ENCODE measurements at regions not wholly inside any gene's neighbourhood (a gene's known extent, or its start where the extent isn't known, plus 50 kb on each side); places are given as distances from the start of the nearest gene placed in this dataset.

- in situ Hi-C loops (cut with HindIII; ENCODE audit: low sequenced_read_pairs) = no loop called here
- peak; percentile 57 for DNase-seq (ENCODE audit: low read depth)
- no peak for TF ChIP-seq CTCF (IDR thresholded peaks at IDR 0.05; ENCODE audit: low read depth, low read length, missing control alignments)
- no peak overlapping the region for H3K4me3 ChIP-seq (ENCODE audit: low read depth, low read length)
Observed at GRCh38 chr6:154613137-154613676, 102.7 kb upstream of the CNKSR3 start.

GRCh38 chr6:154614101-154614500 is 103.6 kb upstream of the CNKSR3 start:
- in situ Hi-C loops (cut with HindIII; ENCODE audit: low sequenced_read_pairs) = no loop called here
- no peak overlapping the region for H3K4me3 ChIP-seq (ENCODE audit: low read depth, low read length)
- TF ChIP-seq CTCF (IDR thresholded peaks at IDR 0.05; ENCODE audit: low read depth, low read length, missing control alignments) = no peak
- DNase-seq (ENCODE audit: low read depth) = no peak

- DNase-seq (ENCODE audit: low read depth) = no peak
- H3K4me3 ChIP-seq (ENCODE audit: low read depth, low read length) = no peak overlapping the region
- in situ Hi-C loops (cut with HindIII; ENCODE audit: low sequenced_read_pairs) = no loop called here
- TF ChIP-seq CTCF (IDR thresholded peaks at IDR 0.05; ENCODE audit: low read depth, low read length, missing control alignments) = no peak
Observed at GRCh38 chr6:154614641-154615040, 104.2 kb upstream of the CNKSR3 start.

GRCh38 chr6:154615483-154616025 is 105.1 kb upstream of the CNKSR3 start:
- TF ChIP-seq CTCF (IDR thresholded peaks at IDR 0.05; ENCODE audit: low read depth, low read length, missing control alignments) = no peak
- DNase-seq (ENCODE audit: low read depth) = peak; percentile 51
- no peak overlapping the region for H3K4me3 ChIP-seq (ENCODE audit: low read depth, low read length)
- in situ Hi-C loops (cut with HindIII; ENCODE audit: low sequenced_read_pairs) = no loop called here

GRCh38 chr6:154617175-154617574 is 106.7 kb upstream of the CNKSR3 start:
- DNase-seq (ENCODE audit: low read depth) = no peak
- H3K4me3 ChIP-seq (ENCODE audit: low read depth, low read length) = no peak overlapping the region
- in situ Hi-C loops (cut with HindIII; ENCODE audit: low sequenced_read_pairs) = no loop called here
- no peak for TF ChIP-seq CTCF (IDR thresholded peaks at IDR 0.05; ENCODE audit: low read depth, low read length, missing control alignments)

- TF ChIP-seq CTCF (IDR thresholded peaks at IDR 0.05; ENCODE audit: low read depth, low read length, missing control alignments) = no peak
- in situ Hi-C loops (cut with HindIII; ENCODE audit: low sequenced_read_pairs) = no loop called here
- no peak for DNase-seq (ENCODE audit: low read depth)
Observed at GRCh38 chr6:154619146-154619545, 108.7 kb upstream of the CNKSR3 start.

More at GRCh38 chr6:154619146-154619545, 108.7 kb upstream of the CNKSR3 start:
- H3K4me3 ChIP-seq (ENCODE audit: low read depth, low read length) = no peak overlapping the region

Measured in astrocyte of the cerebellum (primary cell).